ENCODE measurements at regions not wholly inside any gene's neighbourhood (a gene's known extent, or its start where the extent isn't known, plus 50 kb on each side); places are given as distances from the start of the nearest gene placed in this dataset.

- H4K8ac ChIP-seq (ENCODE audit: low read depth in 2 of 2, low read length in 2 of 2), result no peak overlapping the region
- intact Hi-C loops (cut with micrococcal nuclease), result no loop called here
- H3K4ac ChIP-seq (ENCODE audit: low read depth, low read length), result no peak overlapping the region
- in situ Hi-C loops (cut with MboI; ENCODE audit: low sequenced_read_pairs), result no loop called here
- H2AK9ac ChIP-seq (replicated peaks; ENCODE audit: low read depth, low read length, poor library complexity), result no peak overlapping the region
- no peaks in the 10 kb centered on the region for H3K27me3 ChIP-seq (ENCODE audit: control insufficient read depth, insufficient read depth, low read length)
- H3K36me3 ChIP-seq (ENCODE audit: control insufficient read depth, insufficient read depth, low read length), result no peaks in the 10 kb centered on the region
- dilution Hi-C loops (cut with HindIII; ENCODE audit: low sequenced_read_pairs, unreplicated experiment), result no loop called here
- no peak overlapping the region for H4K91ac ChIP-seq (ENCODE audit: insufficient read depth, low read depth, low read length)
- CTCF ChIA-PET, result no interaction called here
- TF ChIP-seq CHD1 (IDR thresholded peaks at IDR 0.05; ENCODE audit: low read depth, low read length) (no peak), NFE2L2 (IDR thresholded peaks at IDR 0.05; ENCODE audit: low read depth, low read length) (no peak), RFX5 (IDR thresholded peaks at IDR 0.05; ENCODE audit: low read depth, low read length) (no peak), BHLHE40 (IDR thresholded peaks at IDR 0.05; ENCODE audit: low read depth, low read length) (no peak), POLR2A (IDR thresholded peaks at IDR 0.05; ENCODE audit: low read depth, low read length) (no peak), MAFK (IDR thresholded peaks at IDR 0.05; ENCODE audit: low read depth, low read length) (no peak), RCOR1 (IDR thresholded peaks at IDR 0.05; ENCODE audit: insufficient replicate concordance, low read length) (no peak), MAZ (IDR thresholded peaks at IDR 0.05; ENCODE audit: borderline replicate concordance, low read depth, low read length) (no peak), MXI1 (IDR thresholded peaks at IDR 0.05; ENCODE audit: borderline replicate concordance, low read depth, low read length) (no peak), CTCF (conservative IDR thresholded peaks at IDR 0.05; ENCODE audit: low read depth, low read length) (no peak), USF2 (IDR thresholded peaks at IDR 0.05; ENCODE audit: low read depth, low read length) (no peak), CEBPB (IDR thresholded peaks at IDR 0.05; ENCODE audit: low read depth, low read length) (no peak), SMC3 (IDR thresholded peaks at IDR 0.05; ENCODE audit: low read depth, low read length) (no peak), FOS (IDR thresholded peaks at IDR 0.05; ENCODE audit: low read depth, low read length) (no peak), ELK1 (IDR thresholded peaks at IDR 0.05; ENCODE audit: borderline replicate concordance, low read depth, low read length) (no peak), RAD21 (IDR thresholded peaks at IDR 0.05; ENCODE audit: low read length) (no peak)
- no peaks in the 10 kb centered on the region for H3K4me1 ChIP-seq (ENCODE audit: control insufficient read depth, insufficient read depth, low read length)
- no peak overlapping the region for H2AK5ac ChIP-seq (ENCODE audit: low read depth, low read length)
- H3K23ac ChIP-seq (ENCODE audit: low read depth, low read length), result no peak overlapping the region
- H3K9ac ChIP-seq (ENCODE audit: low read depth, low read length), result no peak overlapping the region
- H3K79me1 ChIP-seq (ENCODE audit: low read depth in 1 of 2, low read length in 2 of 2), result no peaks in the 10 kb centered on the region
- no CpG with 5 or more reads among the region's 3 CpGs for WGBS, 2 experiments (ENCODE audit: extremely low coverage in 2 of 2, insufficient read length in 1 of 2)
- no peak overlapping the region for H2BK5ac ChIP-seq (ENCODE audit: low read depth, low read length, poor library complexity, severe bottlenecking)
- no peak overlapping the region for H3K4me2 ChIP-seq (ENCODE audit: low read depth, low read length)
- no peak overlapping the region for H3K27ac ChIP-seq (ENCODE audit: insufficient read depth, low read length)
- no peaks in the 10 kb centered on the region for H4K20me1 ChIP-seq (ENCODE audit: insufficient read depth, low read length)
- H4K5ac ChIP-seq (ENCODE audit: low read depth, low read length), result no peak overlapping the region
- H3K9me3 ChIP-seq (ENCODE audit: control insufficient read depth, insufficient read depth, low read length), result no peaks in the 10 kb centered on the region
- no peak overlapping the region for H3K4me3 ChIP-seq (ENCODE audit: insufficient read depth, low read depth, low read length)
- no peak overlapping the region for H2BK15ac ChIP-seq (ENCODE audit: low read depth, low read length)
- no TSS peak for BruUV-seq (replicated peaks)
- H2AFZ ChIP-seq (replicated peaks; ENCODE audit: low read length, poor library complexity), result no peak overlapping the region
- H3K9me1 ChIP-seq (ENCODE audit: insufficient read depth, low read length), result no peaks in the 10 kb centered on the region
- DNase-seq, result no peak
- POLR2A ChIA-PET (ENCODE audit: unreplicated experiment), result no interaction called here
- no peak for ATAC-seq (ENCODE audit: low read depth)
- no peak overlapping the region for H2BK120ac ChIP-seq (ENCODE audit: low read depth, low read length)
- H2BK20ac ChIP-seq (ENCODE audit: low read depth, low read length), result no peak overlapping the region
- H3K56ac ChIP-seq (ENCODE audit: extremely low read depth, insufficient read depth, low read length), result no peak overlapping the region
- no peak overlapping the region for H3K14ac ChIP-seq (replicated peaks; ENCODE audit: low read depth, low read length)
- H3K18ac ChIP-seq (ENCODE audit: low read depth, low read length), result no peak overlapping the region
Observed at GRCh38 chr9:31389075-31389474, 995.4 kb upstream of the ACO1 start.
